IMR-90 (cell line): ENCODE measurements at regions not wholly inside any gene's neighbourhood (a gene's known extent, or its start where the extent isn't known, plus 50 kb on each side); places are given as distances from the start of the nearest gene placed in this dataset.

Experiments used
- ATAC-seq: fragments of 200-7000 bp; cut with Tn5 transposase; 2 replicates; pipeline ENCODE4 v1.9.1; 2020; ENCODE audit warnings: low read depth, mild to moderate bottlenecking, moderate library complexity
- BruUV-seq: library from RNA; stranded (reverse); fragments of 400-500 nt; replicated peaks from 2 replicates; lab custom pipeline; 2021; lab: Mats Ljungman, UMichigan
- CTCF ChIA-PET: fragments of 300-600 bp; formaldehyde crosslinking; extraction: SDS; loops from one replicate; lab custom pipeline; 2021; ENCODE audit warnings: antibody characterized with exemption; lab: Yijun Ruan, JAX
- POLR2A ChIA-PET: fragments of 300-600 bp; sonication (Branson Sonifier 250); formaldehyde crosslinking; loops from one replicate; lab custom pipeline; 2022; ENCODE audit warnings: antibody characterized with exemption; ENCODE audit not compliant: unreplicated experiment; lab: Charles Lee
- DNase-seq: peaks from one replicate; pipeline ENCODE4 v3.0.0; 2013
- H2AFZ ChIP-seq: replicated peaks from 2 replicates; pipeline ENCODE3; 2013; ENCODE audit warnings: low read length, mild to moderate bottlenecking; ENCODE audit not compliant: poor library complexity
- H2AK5ac ChIP-seq: 2 replicates; pipeline ENCODE4 v1.6.1; 2013; ENCODE audit warnings: low read depth, low read length, inconsistent platforms
- H2AK9ac ChIP-seq: replicated peaks from 2 replicates; pipeline ENCODE3; 2013; ENCODE audit warnings: mild to moderate bottlenecking, low read depth, low read length, moderate library complexity; ENCODE audit not compliant: poor library complexity
- H2BK120ac ChIP-seq: 2 replicates; pipeline ENCODE4 v1.6.1; 2013; ENCODE audit warnings: low read depth, low read length, inconsistent platforms
- H2BK15ac ChIP-seq: 3 replicates; pipeline ENCODE4 v1.6.1; 2013; ENCODE audit warnings: low read depth, low read length, inconsistent platforms
- H2BK20ac ChIP-seq: 2 replicates; pipeline ENCODE4 v1.6.1; 2013; ENCODE audit warnings: low read depth, mild to moderate bottlenecking, inconsistent platforms, low read length, moderate library complexity
- H2BK5ac ChIP-seq: 2 replicates; pipeline ENCODE4 v1.6.1; 2013; ENCODE audit warnings: mild to moderate bottlenecking, low read depth, low read length, inconsistent platforms; ENCODE audit not compliant: poor library complexity, severe bottlenecking
- H3K14ac ChIP-seq: replicated peaks from 2 replicates; pipeline ENCODE4 v1.6.1; 2013; ENCODE audit warnings: low read depth, low read length, inconsistent platforms
- H3K18ac ChIP-seq: 2 replicates; pipeline ENCODE4 v1.6.1; 2013; ENCODE audit warnings: low read depth, low read length, control low read depth
- H3K23ac ChIP-seq: 2 replicates; pipeline ENCODE4 v1.6.1; 2013; ENCODE audit warnings: low read depth, low read length, inconsistent platforms
- H3K27ac ChIP-seq: 2 replicates; pipeline ENCODE4 v1.5.1; 2013; ENCODE audit warnings: mild to moderate bottlenecking, control low read depth, low read length; ENCODE audit not compliant: insufficient read depth
- H3K27me3 ChIP-seq: 2 replicates; pipeline ENCODE4 v1.6.1; 2013; ENCODE audit warnings: low read length; ENCODE audit not compliant: control insufficient read depth, insufficient read depth
- H3K36me3 ChIP-seq: 2 replicates; pipeline ENCODE4 v1.6.1; 2013; ENCODE audit warnings: low read length, mixed read lengths; ENCODE audit not compliant: control insufficient read depth, insufficient read depth
- H3K4ac ChIP-seq: 2 replicates; pipeline ENCODE4 v1.6.1; 2013; ENCODE audit warnings: low read depth, low read length, inconsistent platforms
- H3K4me1 ChIP-seq: 2 replicates; pipeline ENCODE4 v1.6.1; 2013; ENCODE audit warnings: low read length, mixed read lengths; ENCODE audit not compliant: control insufficient read depth, insufficient read depth
- H3K4me2 ChIP-seq: 2 replicates; pipeline ENCODE4 v1.6.1; 2013; ENCODE audit warnings: low read depth, mild to moderate bottlenecking, control low read depth, low read length, moderate library complexity
- H3K4me3 ChIP-seq: 2 replicates; pipeline ENCODE4 v1.5.1; 2013; ENCODE audit warnings: low read depth, mild to moderate bottlenecking, control low read depth, low read length, moderate library complexity; ENCODE audit not compliant: insufficient read depth
- H3K56ac ChIP-seq: 2 replicates; pipeline ENCODE4 v1.6.1; 2013; ENCODE audit warnings: low read length, inconsistent platforms; ENCODE audit not compliant: insufficient read depth; ENCODE audit errors: extremely low read depth
- H3K79me1 ChIP-seq, 2 experiments: 2 replicates each; pipeline ENCODE4 v1.6.1; 2013; ENCODE audit warnings: low read length in 2 of 2, inconsistent platforms in 1 of 2, low read depth in 1 of 2
- H3K9ac ChIP-seq: 2 replicates; pipeline ENCODE4 v1.6.1; 2013; ENCODE audit warnings: low read depth, low read length, control low read depth
- H3K9me1 ChIP-seq: 2 replicates; pipeline ENCODE4 v1.6.1; 2013; ENCODE audit warnings: low read length, inconsistent platforms; ENCODE audit not compliant: insufficient read depth
- H3K9me3 ChIP-seq: 2 replicates; pipeline ENCODE4 v1.6.1; 2013; ENCODE audit warnings: low read length; ENCODE audit not compliant: control insufficient read depth, insufficient read depth
- H4K20me1 ChIP-seq: 2 replicates; pipeline ENCODE4 v1.6.1; 2013; ENCODE audit warnings: low read length, inconsistent platforms; ENCODE audit not compliant: insufficient read depth
- H4K5ac ChIP-seq: 2 replicates; pipeline ENCODE4 v1.6.1; 2013; ENCODE audit warnings: mild to moderate bottlenecking, low read depth, low read length, control low read depth
- H4K8ac ChIP-seq, 2 experiments: 2 replicates each; pipeline ENCODE4 v1.6.1; 2013; ENCODE audit warnings: low read depth in 2 of 2, low read length in 2 of 2, control low read depth in 1 of 2, inconsistent platforms in 1 of 2
- H4K91ac ChIP-seq: 2 replicates; pipeline ENCODE4 v1.6.1; 2013; ENCODE audit warnings: low read depth, low read length, inconsistent platforms; ENCODE audit not compliant: insufficient read depth
- BHLHE40 ChIP-seq: fragments of 150-350 bp; IDR thresholded peaks from 2 replicates; pipeline ENCODE4 v1.6.1; 2016; ENCODE audit warnings: mild to moderate bottlenecking, low read depth, low read length
- CHD1 ChIP-seq: IDR thresholded peaks from 2 replicates; pipeline ENCODE4 v1.6.1; 2012; ENCODE audit warnings: low read depth, low read length, improper control_type of control experiment
- MXI1 ChIP-seq: IDR thresholded peaks from 2 replicates; pipeline ENCODE4 v1.6.1; 2012; ENCODE audit warnings: low read depth, mild to moderate bottlenecking, low read length, moderate library complexity, borderline replicate concordance
- POLR2A ChIP-seq: IDR thresholded peaks from 2 replicates; pipeline ENCODE4 v1.6.1; 2012; ENCODE audit warnings: mild to moderate bottlenecking, low read depth, low read length
- RAD21 ChIP-seq: IDR thresholded peaks from 2 replicates; pipeline ENCODE4 v1.6.1; 2012; ENCODE audit warnings: low read length, improper control_type of control experiment
- RCOR1 ChIP-seq: IDR thresholded peaks from 2 replicates; pipeline ENCODE4 v1.6.1; 2012; ENCODE audit warnings: mild to moderate bottlenecking, low read length, improper control_type of control experiment; ENCODE audit not compliant: insufficient replicate concordance
- RFX5 ChIP-seq: IDR thresholded peaks from 2 replicates; pipeline ENCODE4 v1.8.0; 2012; ENCODE audit warnings: low read depth, mild to moderate bottlenecking, low read length, moderate library complexity
- SMC3 ChIP-seq: fragments of 150-350 bp; IDR thresholded peaks from 2 replicates; pipeline ENCODE4 v1.6.1; 2016; ENCODE audit warnings: low read depth, mild to moderate bottlenecking, antibody characterized with exemption, low read length, moderate library complexity
- whole genome bisulfite sequencing, 2 experiments: methylation state at CpG; one replicate each; pipeline versions ENCODE4 v1.1.5 to v1.1.7; 2013; ENCODE audit warnings: missing lambda C conversion rate in 2 of 2; ENCODE audit not compliant: insufficient read length in 1 of 2; ENCODE audit errors: extremely low coverage in 2 of 2; 5-methylcytosine and 5-hydroxymethylcytosine counted together
- dilution Hi-C: fragments of 300-500 bp; cut with HindIII; formaldehyde crosslinking; loops from one replicate; pipeline ENCODE4 v1.14.3; 2018; ENCODE audit warnings: low sequenced_read_pairs; ENCODE audit not compliant: unreplicated experiment
- in situ Hi-C: fragments of 300-500 bp; cut with MboI; formaldehyde crosslinking; loops from 3 replicates; pipeline ENCODE4 v1.14.3; 2019; ENCODE audit warnings: low sequenced_read_pairs, inconsistent platforms, mixed read lengths
- intact Hi-C: fragments of 100-400 bp; cut with micrococcal nuclease; formaldehyde crosslinking; loops from 2 replicates; pipeline ENCODE4 v1.10.0; 2022
- TF ChIP-seq, protein P1 (sequence below): fragments of 150-350 bp; IDR thresholded peaks from 2 replicates; pipeline ENCODE4 v1.6.1; 2017; ENCODE audit warnings: mild to moderate bottlenecking, antibody characterized with exemption, low read length, low read depth
- TF ChIP-seq, protein P2 (sequence below): fragments of 150-350 bp; IDR thresholded peaks from 2 replicates; pipeline ENCODE4 v1.6.1; 2016; ENCODE audit warnings: low read depth, mild to moderate bottlenecking, low read length, moderate library complexity, borderline replicate concordance

DNA sequence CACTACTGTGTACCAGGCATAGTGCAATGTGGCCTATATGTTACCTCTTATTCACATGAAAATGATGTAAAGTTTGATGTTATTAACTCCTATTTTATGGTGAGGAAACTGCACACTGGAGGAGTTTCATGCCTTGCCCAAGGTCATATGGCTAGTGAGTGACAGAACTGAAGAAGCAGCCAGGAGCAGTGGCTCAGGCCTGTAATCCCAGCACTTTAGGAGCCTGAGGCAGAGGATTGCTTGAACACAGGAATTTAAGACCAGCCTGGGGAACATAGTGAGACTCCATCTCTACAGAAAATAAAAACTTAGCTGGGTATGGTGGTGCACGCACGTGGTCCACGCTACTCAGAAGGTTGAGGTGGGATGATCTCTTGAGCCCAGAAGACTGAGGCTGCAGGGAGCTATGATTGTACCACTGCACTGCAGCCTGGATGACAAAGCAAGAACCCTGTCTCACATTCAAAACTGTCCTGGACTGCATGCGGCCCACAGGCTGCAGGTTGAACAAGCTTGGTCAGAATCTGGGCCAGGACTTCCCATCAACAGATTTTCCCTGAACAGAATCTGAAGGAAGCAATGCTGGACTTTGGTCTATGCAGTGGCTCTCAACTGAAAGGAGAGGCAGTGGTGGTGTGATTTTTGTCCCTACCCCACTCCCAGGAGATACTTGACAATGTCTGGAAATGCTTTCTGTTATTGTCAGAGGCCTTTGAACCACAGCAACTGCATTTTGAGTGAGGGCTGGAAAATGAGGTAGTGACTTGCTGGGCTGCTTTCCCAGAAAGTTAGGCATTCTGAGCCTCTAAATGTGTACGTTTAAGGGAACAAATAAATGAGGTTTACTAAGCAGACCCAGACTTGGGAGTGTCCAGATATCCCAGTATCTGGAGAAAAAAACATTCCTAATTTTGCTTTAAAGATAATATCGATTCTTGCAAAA lies 479.5 kb downstream of the TMEM114 start (continued):
- no peak for TF ChIP-seq MXI1

DNA sequence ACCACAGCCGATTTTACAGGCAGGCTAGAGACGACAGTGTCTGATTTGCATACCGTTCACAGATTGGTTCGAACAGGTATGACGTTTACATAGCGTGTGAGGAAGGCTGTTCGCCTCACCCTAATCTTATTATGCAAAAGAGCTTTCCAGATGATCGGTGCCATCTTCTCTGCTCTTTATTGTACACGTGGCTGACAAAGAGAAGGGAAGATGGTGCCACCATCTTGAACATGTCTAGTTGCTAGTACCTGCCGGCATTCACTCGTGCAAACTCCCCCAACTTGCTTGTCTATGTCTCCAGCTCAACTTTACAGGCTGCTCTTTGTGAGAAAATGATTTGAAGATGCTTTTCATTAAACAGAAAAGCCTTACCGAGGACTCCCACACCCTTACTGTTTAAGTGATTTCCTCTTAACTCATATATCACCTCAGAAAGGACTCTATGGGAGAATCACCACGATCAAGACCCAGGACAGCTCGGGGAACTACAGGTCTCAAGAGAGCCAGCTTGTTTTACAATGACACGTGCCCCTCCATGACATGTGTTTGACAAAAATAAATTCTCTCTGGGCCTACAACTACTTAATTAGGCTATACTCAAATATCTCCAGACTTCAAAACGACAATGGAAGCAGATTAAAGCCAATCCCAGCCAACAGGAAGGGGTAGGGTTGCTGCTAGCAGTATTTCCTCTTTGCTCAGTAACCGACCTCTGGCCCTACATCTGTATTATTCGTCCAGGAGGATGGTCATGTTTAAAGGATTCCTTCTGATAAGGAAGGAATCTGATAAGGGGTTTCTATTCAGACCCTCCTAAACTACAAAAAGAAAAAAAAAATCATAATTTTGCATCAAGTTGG lies 480.6 kb downstream of the TMEM114 start:
- no peak overlapping the region for H4K8ac ChIP-seq
- no peaks in the 10 kb centered on the region for H3K27me3 ChIP-seq
- no peak for ATAC-seq
- H3K4ac ChIP-seq = no peak overlapping the region
- H2BK120ac ChIP-seq = no peak overlapping the region
- dilution Hi-C loops = no loop called here
- H3K23ac ChIP-seq = no peak overlapping the region
- H3K36me3 ChIP-seq = no peaks in the 10 kb centered on the region
- no peaks in the 10 kb centered on the region for H3K79me1 ChIP-seq
- intact Hi-C loops = no loop called here
- no peak overlapping the region for H2AK9ac ChIP-seq
- in situ Hi-C loops = no loop called here
- H3K4me3 ChIP-seq = no peak overlapping the region
- no peak overlapping the region for H4K5ac ChIP-seq
- no peak for DNase-seq
- no peak overlapping the region for H3K14ac ChIP-seq
- no TSS peak for BruUV-seq
- H2AK5ac ChIP-seq = no peak overlapping the region
- H3K9me1 ChIP-seq = no peaks in the 10 kb centered on the region
- ChIA-PET POLR2A (no interaction called here), CTCF (no interaction called here)
- no peaks in the 10 kb centered on the region for H4K20me1 ChIP-seq
- no peak overlapping the region for H4K91ac ChIP-seq
- no peak overlapping the region for H3K9ac ChIP-seq
- no peak overlapping the region for H2BK5ac ChIP-seq
- no peak overlapping the region for H3K4me2 ChIP-seq
- no peak overlapping the region for H3K56ac ChIP-seq
- no peak overlapping the region for H3K27ac ChIP-seq
- H3K9me3 ChIP-seq = peaks cover 19% of the 10 kb centered on the region
- H2AFZ ChIP-seq = no peak overlapping the region
- 52% methylated on average over 2 of the region's 18 CpGs; no CpG with 5 or more reads in 1 of the 2 experiments for WGBS, 2 experiments
- H2BK15ac ChIP-seq = no peak overlapping the region
- no peaks in the 10 kb centered on the region for H3K4me1 ChIP-seq
- H2BK20ac ChIP-seq = no peak overlapping the region
- no peak overlapping the region for H3K18ac ChIP-seq
- TF ChIP-seq, protein P1, sequence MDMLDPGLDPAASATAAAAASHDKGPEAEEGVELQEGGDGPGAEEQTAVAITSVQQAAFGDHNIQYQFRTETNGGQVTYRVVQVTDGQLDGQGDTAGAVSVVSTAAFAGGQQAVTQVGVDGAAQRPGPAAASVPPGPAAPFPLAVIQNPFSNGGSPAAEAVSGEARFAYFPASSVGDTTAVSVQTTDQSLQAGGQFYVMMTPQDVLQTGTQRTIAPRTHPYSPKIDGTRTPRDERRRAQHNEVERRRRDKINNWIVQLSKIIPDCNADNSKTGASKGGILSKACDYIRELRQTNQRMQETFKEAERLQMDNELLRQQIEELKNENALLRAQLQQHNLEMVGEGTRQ = no peak
- TF ChIP-seq MXI1 (no peak), CHD1 (no peak), BHLHE40 (no peak), SMC3 (no peak), RCOR1 (no peak), RFX5 (no peak), RAD21 (no peak), POLR2A (no peak)
- TF ChIP-seq, protein P2, sequence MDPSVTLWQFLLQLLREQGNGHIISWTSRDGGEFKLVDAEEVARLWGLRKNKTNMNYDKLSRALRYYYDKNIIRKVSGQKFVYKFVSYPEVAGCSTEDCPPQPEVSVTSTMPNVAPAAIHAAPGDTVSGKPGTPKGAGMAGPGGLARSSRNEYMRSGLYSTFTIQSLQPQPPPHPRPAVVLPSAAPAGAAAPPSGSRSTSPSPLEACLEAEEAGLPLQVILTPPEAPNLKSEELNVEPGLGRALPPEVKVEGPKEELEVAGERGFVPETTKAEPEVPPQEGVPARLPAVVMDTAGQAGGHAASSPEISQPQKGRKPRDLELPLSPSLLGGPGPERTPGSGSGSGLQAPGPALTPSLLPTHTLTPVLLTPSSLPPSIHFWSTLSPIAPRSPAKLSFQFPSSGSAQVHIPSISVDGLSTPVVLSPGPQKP = no peak
